SK-N-MC (cell line): ENCODE measurements at regions not wholly inside any gene's neighbourhood (a gene's known extent, or its start where the extent isn't known, plus 50 kb on each side); places are given as distances from the start of the nearest gene placed in this dataset.

Experiments
- EZH2 ChIP-seq: fragments of 200-600 bp; sonication (generic); IDR thresholded peaks from one replicate; pipeline ENCODE4 v1.6.1; 2017; ENCODE audit warnings: antibody characterized with exemption
- FOXP2 ChIP-seq: optimal IDR thresholded peaks from 2 replicates; pipeline ENCODE3; 2011; ENCODE audit warnings: mild to moderate bottlenecking, moderate library complexity; ENCODE audit not compliant: insufficient read depth; ENCODE audit errors: extremely low read length, control extremely low read depth
- POLR2AphosphoS5 ChIP-seq: IDR thresholded peaks from 2 replicates; pipeline ENCODE4 v1.6.1; 2012; ENCODE audit warnings: mild to moderate bottlenecking, low read depth, low read length, borderline replicate concordance

- TF ChIP-seq EZH2, result no peak
- TF ChIP-seq POLR2AphosphoS5, result no peak
- TF ChIP-seq FOXP2, result no peak
Observed at GRCh38 chr6:121652223-121652622, 216.8 kb downstream of the GJA1 start.
